A549 (cell line): ENCODE measurements at regions not wholly inside any gene's neighbourhood (a gene's known extent, or its start where the extent isn't known, plus 50 kb on each side); places are given as distances from the start of the nearest gene placed in this dataset.

ENCODE experiments used
- ATAC-seq, 2 experiments: fragments of 200-7000 bp in 1 of 2; fragments of >200 bp in 1 of 2; cut with Nextera tagmentation in 1 of 2; cut with Tn5 transposase in 1 of 2; 3 replicates each; pipeline versions ENCODE4 v1.8.0 to v1.9.1; 2018 to 2020; ENCODE audit warnings: mild to moderate bottlenecking in 1 of 2, moderate library complexity in 1 of 2
- CTCF ChIA-PET: fragments of 300-600 bp; sonication (Branson Sonifier 250); formaldehyde crosslinking; extraction: SDS; loops from one replicate; lab custom pipeline; 2021; ENCODE audit warnings: antibody characterized with exemption, inconsistent platforms; lab: Yijun Ruan, JAX
- POLR2A ChIA-PET: fragments of 350-600 bp; formaldehyde crosslinking; extraction: SDS; loops from one replicate; lab custom pipeline; 2021; ENCODE audit warnings: antibody characterized with exemption, inconsistent platforms; lab: Yijun Ruan, JAX
- DNase-seq, 2 experiments: peaks; one replicate each; pipeline versions ENCODE4 v3.0.0 to v3.0.0-alpha.2; 2011 to 2016; ENCODE audit warnings: low read depth in 1 of 2, low spot score in 1 of 2
- FAIRE-seq: peaks from 2 replicates; lab custom pipeline; 2011; peaks lifted over from hg19 to GRCh38; lab: Jason Lieb, UNC
- H3K27ac ChIP-seq, 2 experiments: fragments of >200 bp; sonication (Bioruptor Twin); formaldehyde crosslinking; 3 replicates each; pipeline ENCODE4 v1.5.1; 2016 to 2017
- H3K4me1 ChIP-seq: fragments of >200 bp; sonication (Bioruptor Twin); formaldehyde crosslinking; 3 replicates; pipeline ENCODE4 v1.6.1; 2016
- H3K4me2 ChIP-seq: fragments of >200 bp; sonication (Bioruptor Twin); formaldehyde crosslinking; 3 replicates; pipeline ENCODE4 v1.6.1; 2016
- H3K4me3 ChIP-seq: fragments of >200 bp; sonication (Bioruptor Twin); formaldehyde crosslinking; 3 replicates; pipeline ENCODE4 v1.5.1; 2016
- H3K9me3 ChIP-seq: fragments of >200 bp; sonication (Bioruptor Twin); formaldehyde crosslinking; 3 replicates; pipeline ENCODE4 v1.6.1; 2016
- CEBPB ChIP-seq, 2 experiments: fragments of >200 bp in 1 of 2; sonication (Bioruptor Twin) in 1 of 2; formaldehyde crosslinking in 1 of 2; IDR thresholded peaks; 2 replicates each; pipeline ENCODE4 v1.6.1; 2012 to 2016
- CTCF ChIP-seq: fragments of >200 bp; sonication (Bioruptor Twin); formaldehyde crosslinking; IDR thresholded peaks from 3 replicates; pipeline ENCODE4 v1.5.1; 2016
- EHMT2 ChIP-seq: fragments of 200-600 bp; sonication (generic); IDR thresholded peaks from 2 replicates; pipeline ENCODE4 v1.6.1; 2016; ENCODE audit warnings: antibody characterized with exemption, low read depth, mild to moderate bottlenecking, moderate library complexity
- ELK1 ChIP-seq: fragments of 150-350 bp; IDR thresholded peaks from 2 replicates; pipeline ENCODE4 v1.6.1; 2014; ENCODE audit warnings: low read depth, mild to moderate bottlenecking, low read length
- FOSL2 ChIP-seq, 2 experiments: fragments of 450-650 bp in 1 of 2; fragments of >200 bp in 1 of 2; sonication (Bioruptor Twin) in 1 of 2; formaldehyde crosslinking; IDR thresholded peaks; 2 replicates each; pipeline versions ENCODE4 v1.5.0 to v1.6.1; 2016 to 2020; ENCODE audit warnings: mild to moderate bottlenecking in 1 of 2, moderate library complexity in 1 of 2
- FOXS1 ChIP-seq: fragments of 250-450 bp; sonication (Bioruptor Pico); IDR thresholded peaks from 2 replicates; pipeline ENCODE4 v1.5.0; 2020; ENCODE audit warnings: mild to moderate bottlenecking, moderate library complexity
- GATA3 ChIP-seq: IDR thresholded peaks from 2 replicates; pipeline ENCODE4 v1.6.1; 2012; ENCODE audit warnings: borderline replicate concordance
- HDAC2 ChIP-seq: fragments of 200-600 bp; sonication (generic); IDR thresholded peaks from 2 replicates; pipeline ENCODE4 v1.6.1; 2016
- HES2 ChIP-seq: fragments of >200 bp; sonication (Bioruptor Twin); formaldehyde crosslinking; IDR thresholded peaks from 2 replicates; pipeline ENCODE4 v1.6.1; 2016
- HEYL ChIP-seq: fragments of 250-450 bp; sonication (Bioruptor Pico); IDR thresholded peaks from 2 replicates; pipeline ENCODE4 v1.8.0; 2021; ENCODE audit warnings: mild to moderate bottlenecking, moderate library complexity
- HOXA7 ChIP-seq: fragments of 250-450 bp; sonication (Bioruptor Pico); IDR thresholded peaks from 2 replicates; pipeline ENCODE4 v1.5.0; 2020; ENCODE audit warnings: mild to moderate bottlenecking, moderate library complexity
- JUNB ChIP-seq: fragments of >200 bp; sonication (Bioruptor Twin); formaldehyde crosslinking; IDR thresholded peaks from 2 replicates; pipeline ENCODE4 v1.6.1; 2016
- KDM5A ChIP-seq: fragments of 200-600 bp; sonication (generic); IDR thresholded peaks from 2 replicates; pipeline ENCODE4 v1.6.1; 2016; ENCODE audit warnings: antibody characterized with exemption, mild to moderate bottlenecking
- MAFK ChIP-seq: fragments of 450-650 bp; IDR thresholded peaks from 2 replicates; pipeline ENCODE4 v1.6.1; 2014; ENCODE audit not compliant: partially characterized antibody
- MAX ChIP-seq: IDR thresholded peaks from 2 replicates; pipeline ENCODE4 v1.6.1; 2012
- MAZ ChIP-seq: fragments of 150-350 bp; IDR thresholded peaks from 2 replicates; pipeline ENCODE4 v1.6.1; 2014; ENCODE audit warnings: antibody characterized with exemption, low read depth, low read length, borderline replicate concordance
- NFE2L2 ChIP-seq: fragments of 150-350 bp; conservative IDR thresholded peaks from 2 replicates; pipeline ENCODE4 v1.6.1; 2014; ENCODE audit warnings: low read length
- POLR2A ChIP-seq: IDR thresholded peaks from 2 replicates; pipeline ENCODE4 v1.6.1; 2012; ENCODE audit warnings: mild to moderate bottlenecking, low read length
- RARB ChIP-seq: fragments of 250-450 bp; sonication (Bioruptor Pico); IDR thresholded peaks from 2 replicates; pipeline ENCODE4 v1.8.0; 2021; ENCODE audit warnings: mild to moderate bottlenecking, moderate library complexity
- RCOR1 ChIP-seq: fragments of 150-350 bp; IDR thresholded peaks from 2 replicates; pipeline ENCODE4 v1.6.1; 2014; ENCODE audit warnings: antibody characterized with exemption, low read length, low read depth
- SMC3 ChIP-seq: fragments of >200 bp; sonication (Bioruptor Twin); formaldehyde crosslinking; IDR thresholded peaks from 3 replicates; pipeline ENCODE4 v1.6.1; 2018; ENCODE audit warnings: inconsistent platforms
- USF2 ChIP-seq: fragments of 450-650 bp; IDR thresholded peaks from 2 replicates; pipeline ENCODE4 v1.6.1; 2014; ENCODE audit warnings: antibody characterized with exemption
- ZFP36 ChIP-seq: fragments of 450-650 bp; IDR thresholded peaks from 2 replicates; pipeline ENCODE4 v1.6.1; 2014; ENCODE audit warnings: borderline replicate concordance; ENCODE audit not compliant: partially characterized antibody
- WGBS: methylation state at CpG from one replicate; pipeline ENCODE4 v1.1.6; 2017; ENCODE audit errors: missing lambda C conversion rate; 5-methylcytosine and 5-hydroxymethylcytosine counted together

GRCh38 chr20:58569241-58570125, 54.3 kb upstream of the APCDD1L start:
- H3K4me2 ChIP-seq: no peak overlapping the region
- POLR2A ChIA-PET: no interaction called here

GRCh38 chr20:58568483-58569240, 53.5 kb upstream of the APCDD1L start:
- 59% methylated on average over 15 of the region's 20 CpGs for WGBS
- DNase-seq: no peak
- H3K4me1 ChIP-seq: peaks cover 6% of the 10 kb centered on the region; the same call in 1 of the 3 replicates
- TF ChIP-seq USF2 (no peak), HOXA7 (CRISPR knock-in tag) (no peak), JUNB (no peak), POLR2A (no peak), HDAC2 (no peak), NFE2L2 (no peak), FOSL2 (IDR thresholded peaks at IDR 0.05) (no peak), FOSL2 (CRISPR knock-in tag; IDR thresholded peaks at IDR 0.05) (no peak), FOXS1 (CRISPR knock-in tag) (no peak), RARB (CRISPR knock-in tag) (no peak), HES2 (no peak), GATA3 (no peak), MAZ (no peak), SMC3 (no peak), HEYL (no peak), RCOR1 (no peak), CTCF (no peak), MAFK (no peak)
- H3K27ac ChIP-seq: no peak overlapping the region
- no peak for ATAC-seq
- 0 out of 3 replicates have a peak, but pooled peaks cover 7% of the 10 kb centered on the region for H3K9me3 ChIP-seq
- POLR2A ChIA-PET: no interaction called here
- FAIRE-seq: no peak
- CTCF ChIA-PET: no interaction called here
- no peak overlapping the region for H3K4me2 ChIP-seq
- no peak overlapping the region for H3K4me3 ChIP-seq

More at GRCh38 chr20:58569241-58570125, 54.3 kb upstream of the APCDD1L start:
- no peaks in the 10 kb centered on the region for H3K9me3 ChIP-seq
- no peak overlapping the region for H3K27ac ChIP-seq
- H3K4me3 ChIP-seq: no peak overlapping the region
- peaks cover 6% of the 10 kb centered on the region; the same call in 1 of the 3 replicates for H3K4me1 ChIP-seq
- DNase-seq (no peak), ATAC-seq (no peak), FAIRE-seq (no peak)
- CTCF ChIA-PET: no interaction called here
- no peak for TF ChIP-seq EHMT2
- TF ChIP-seq ZFP36: no peak
- no peak for TF ChIP-seq HEYL
- TF ChIP-seq MAX: no peak
- TF ChIP-seq NFE2L2: no peak
- TF ChIP-seq ELK1: no peak
- 0 out of 4 replicates have a peak, but pooled peaks of 1 of the 2 experiments have one; percentile 40 for TF ChIP-seq CEBPB (IDR thresholded peaks at IDR 0.05)
- no peak for TF ChIP-seq KDM5A
- WGBS: 70% methylated on average over 25 of the region's 28 CpGs
